Left renal pelvis (tissue), 4 donors: ENCODE measurements at regions not wholly inside any gene's neighbourhood (a gene's known extent, or its start where the extent isn't known, plus 50 kb on each side); places are given as distances from the start of the nearest gene placed in this dataset.
"Not testable (repeated sequence)": the region's sequence is repeated elsewhere in the genome, so short reads cannot be mapped to it uniquely, and the experiment has no call there.

Source experiments
- DNase-seq, 4 donors: peaks; one replicate each; pipeline ENCODE4 v3.0.0-alpha.2; 2013; ENCODE audit warnings: low read depth in 4 of 4, low spot score in 3 of 4

GRCh38 chr1:79264975-79265818 is 258.7 kb upstream of the ADGRL4 start:
- DNase-seq, result no peak

DNA sequence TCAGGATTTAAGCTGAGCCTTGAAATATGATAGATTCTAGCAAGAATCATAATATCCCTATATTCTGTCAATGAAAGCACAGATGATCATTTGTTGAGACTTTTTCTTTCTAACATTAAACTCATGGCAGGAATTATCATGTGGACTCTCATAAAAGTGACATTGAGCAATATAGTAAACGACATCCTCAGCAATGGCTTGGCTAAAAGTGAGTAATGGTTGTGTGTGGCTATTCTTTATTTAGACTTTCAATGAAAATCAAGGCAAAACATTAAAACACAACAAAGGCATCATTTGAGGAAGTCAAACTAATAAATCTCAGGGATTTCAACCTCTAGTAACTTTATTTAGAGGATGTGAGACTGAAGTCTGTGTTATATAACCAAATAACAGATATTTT is 257.8 kb upstream of the ADGRL4 start:
- no peak for DNase-seq

DNA sequence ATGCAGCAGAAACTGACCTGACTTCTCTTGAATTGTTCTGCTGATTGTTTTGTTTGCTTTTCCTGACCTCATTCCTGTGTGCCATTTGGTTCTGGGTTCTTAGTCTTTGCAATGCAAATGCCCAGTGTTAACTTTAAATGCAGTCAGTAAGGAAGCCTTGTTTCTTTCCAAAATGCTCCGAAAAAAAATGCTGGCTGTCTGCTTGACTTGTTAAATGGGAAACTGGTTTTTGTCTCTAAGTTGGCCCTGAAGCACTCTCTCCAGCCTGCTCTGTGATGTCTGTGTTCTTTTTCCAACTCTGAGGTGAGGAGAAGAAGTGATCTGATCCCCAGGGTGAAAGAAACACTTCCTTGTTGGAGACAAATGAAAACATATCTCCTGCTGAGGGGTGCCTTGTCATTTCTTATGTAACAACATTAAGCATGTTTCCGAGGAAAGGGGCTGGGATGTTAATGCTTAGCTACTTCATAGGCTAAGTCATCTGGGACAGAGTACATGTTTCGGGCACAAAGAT is 256.3 kb upstream of the ADGRL4 start:
- DNase-seq, result no peak

DNA sequence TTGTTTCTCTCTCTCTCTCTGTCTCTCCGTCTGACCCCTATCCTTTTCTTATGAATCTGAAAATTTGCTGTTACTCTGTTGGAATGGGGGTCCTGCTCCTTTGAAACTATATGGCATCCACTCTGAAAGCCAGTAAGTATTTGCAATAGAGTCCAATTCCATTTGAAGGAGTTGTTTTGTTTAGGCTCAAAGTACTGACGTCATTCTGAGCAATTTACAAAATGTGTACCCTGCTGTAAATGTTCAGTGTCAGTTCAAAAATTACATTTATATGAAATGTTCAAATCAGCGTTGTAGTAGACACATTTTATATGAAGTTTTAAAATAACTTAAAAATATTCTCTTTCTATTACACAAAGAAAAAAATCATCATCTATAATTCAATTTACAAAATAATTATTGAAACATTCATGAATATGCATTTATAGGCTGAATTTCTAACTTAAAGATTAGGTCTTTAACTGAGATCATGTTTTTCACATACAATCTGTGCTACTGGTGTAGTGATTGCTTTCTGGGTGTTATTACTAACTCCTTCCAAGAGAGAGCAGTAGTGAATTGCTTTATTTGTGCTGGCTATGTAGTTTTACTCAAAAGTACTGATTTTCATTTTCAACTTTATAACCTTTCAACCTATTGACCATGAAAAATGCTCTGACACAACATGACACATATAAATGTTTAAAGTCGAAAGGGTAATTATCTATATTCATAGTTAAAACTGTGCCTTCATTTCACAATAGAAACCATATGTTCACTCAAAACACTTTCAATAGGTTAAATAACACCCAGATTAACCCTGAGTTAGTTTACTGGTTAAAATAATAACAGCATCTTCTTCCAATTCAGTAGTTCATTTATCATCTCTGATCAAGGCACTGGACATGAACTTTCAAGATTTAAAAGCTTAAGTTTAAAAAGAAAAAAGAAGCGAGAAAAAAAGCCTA is 253.1 kb upstream of the ADGRL4 start:
- DNase-seq, result peak; percentile 18 to 31 (median 22)

- DNase-seq, result no peak
These were observed 248.9 kb upstream of the ADGRL4 start for GRCh38 chr1:79255421-79255820.

GRCh38 chr1:79252598-79252997 is 246.1 kb upstream of the ADGRL4 start:
- no peak for DNase-seq

- no peak for DNase-seq
These were observed 233.3 kb upstream of the ADGRL4 start for GRCh38 chr1:79239840-79240239.

DNA sequence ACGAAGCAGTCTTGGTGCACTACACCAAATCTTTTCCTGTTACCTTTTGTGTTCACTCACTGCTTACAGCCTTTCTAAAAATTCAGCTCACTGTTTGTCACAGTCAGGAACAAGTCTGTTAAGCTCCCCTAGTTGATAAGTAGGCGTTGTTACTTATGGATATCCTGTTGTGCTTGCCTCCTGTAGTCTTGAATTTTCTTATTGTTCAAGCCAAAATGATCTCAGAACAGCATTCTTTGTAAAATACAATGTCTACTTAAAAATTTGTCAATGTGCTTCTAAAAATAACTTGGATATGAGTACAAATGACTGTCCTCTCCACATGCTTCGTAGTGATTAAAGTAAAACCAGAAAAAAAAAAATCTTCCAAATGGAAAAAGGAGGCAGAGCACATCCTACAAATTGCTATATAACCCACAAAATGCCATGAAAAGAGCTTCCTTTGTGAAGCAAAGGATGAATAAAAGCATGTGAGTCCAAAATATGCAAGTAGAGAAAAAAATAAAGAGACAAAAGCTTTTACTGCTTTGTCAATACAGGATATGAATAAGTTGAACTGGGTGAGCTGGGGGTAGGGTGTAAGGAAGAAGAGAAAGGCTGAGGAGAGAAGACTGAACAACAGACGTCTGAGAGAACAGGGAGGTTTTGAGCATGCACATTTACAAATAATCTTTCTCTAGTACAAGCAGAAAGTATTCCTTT is 228.9 kb upstream of the ADGRL4 start:
- no peak for DNase-seq

GRCh38 chr1:79232818-79233217 is 226.3 kb upstream of the ADGRL4 start:
- no peak for DNase-seq

DNA sequence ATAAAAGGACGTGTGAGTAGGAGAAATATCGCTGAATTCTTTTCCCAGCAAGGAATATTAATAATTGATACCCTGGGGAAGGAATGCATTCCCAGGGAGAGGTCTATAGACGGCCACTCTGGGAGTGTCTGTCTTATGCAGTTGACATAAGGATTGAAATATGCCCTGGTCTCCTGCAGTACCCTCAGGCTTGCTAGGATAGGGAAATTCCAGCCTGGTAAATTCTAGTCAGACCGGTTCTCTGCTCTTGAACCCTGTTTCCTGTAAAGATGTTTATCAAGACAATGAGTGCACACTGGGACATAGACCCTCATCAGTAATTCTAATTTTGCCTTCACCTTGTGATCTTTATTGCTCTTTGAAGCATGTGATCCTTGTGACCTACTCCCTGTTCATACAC is 224.2 kb upstream of the ADGRL4 start:
- not testable (repeated sequence) for DNase-seq

DNA sequence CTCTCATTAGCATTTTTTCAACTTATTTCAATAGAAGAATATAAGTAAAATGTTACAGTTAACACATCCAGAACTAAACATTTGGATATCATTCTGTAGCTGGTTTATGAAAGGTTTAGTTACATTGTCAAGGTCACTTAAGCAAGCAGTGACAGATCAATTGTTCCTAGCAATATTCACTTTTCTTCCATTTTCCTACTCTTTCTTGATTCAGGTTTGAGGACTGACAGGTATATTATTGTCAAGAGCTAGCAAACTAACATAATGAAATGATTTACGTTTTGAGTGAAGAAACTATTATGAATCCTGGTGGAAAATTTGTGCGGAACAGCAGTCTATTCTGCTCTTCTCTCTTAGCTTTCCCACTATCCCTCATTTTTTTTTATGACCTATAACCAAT is 220.4 kb upstream of the ADGRL4 start:
- no peak for DNase-seq

DNA sequence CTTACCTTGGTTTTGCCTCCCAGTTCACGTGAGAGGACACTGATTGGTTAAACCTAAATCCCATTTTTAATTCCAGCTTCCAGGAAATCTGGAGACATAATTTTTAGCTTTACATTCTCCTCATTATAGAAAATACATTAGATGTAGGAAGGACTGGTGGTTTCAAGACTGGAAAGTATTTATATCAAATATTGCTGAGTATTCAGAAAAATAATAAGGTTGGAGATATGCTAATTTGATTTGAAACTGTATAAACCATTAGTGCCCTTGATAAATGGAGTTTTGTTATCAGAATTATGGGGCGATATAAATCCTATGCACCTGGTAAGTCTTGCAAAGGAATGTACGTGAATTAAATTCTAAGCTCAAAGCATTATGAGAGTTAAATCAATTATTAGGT is 218.0 kb upstream of the ADGRL4 start:
- no peak for DNase-seq

GRCh38 chr1:79220509-79220908 is 214.0 kb upstream of the ADGRL4 start:
- DNase-seq, result no peak

- DNase-seq, result no peak
These were observed 208.8 kb upstream of the ADGRL4 start for GRCh38 chr1:79215311-79215710.

- DNase-seq, result no peak
These were observed 201.3 kb upstream of the ADGRL4 start for GRCh38 chr1:79207786-79208185.

GRCh38 chr1:79207331-79207730 is 200.8 kb upstream of the ADGRL4 start:
- DNase-seq, result no peak

- DNase-seq, result no peak
These were observed 198.4 kb upstream of the ADGRL4 start for GRCh38 chr1:79204779-79205479.

- DNase-seq, result no peak
These were observed 192.3 kb upstream of the ADGRL4 start for GRCh38 chr1:79198832-79199231.

- DNase-seq, result no peak
These were observed 190.9 kb upstream of the ADGRL4 start for GRCh38 chr1:79197421-79197820.

DNA sequence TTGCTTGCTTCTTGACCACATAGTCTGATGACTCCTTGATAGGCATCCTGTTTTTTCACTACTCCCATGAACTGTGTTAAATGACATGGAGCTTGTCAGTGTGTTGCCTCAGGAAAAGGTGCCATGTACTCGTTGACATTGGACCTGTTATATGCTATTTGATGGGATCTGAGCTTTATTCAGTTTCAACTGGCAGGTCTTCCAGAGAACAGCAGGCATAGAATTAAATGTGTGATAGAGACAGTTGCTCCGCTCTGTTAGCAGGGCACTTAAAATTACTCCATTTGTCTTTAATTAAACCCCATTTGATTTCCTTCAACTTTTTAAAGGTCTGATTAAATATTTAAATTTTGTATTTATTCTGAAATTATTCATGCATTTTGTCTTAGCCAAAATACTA is 189.7 kb upstream of the ADGRL4 start:
- no peak for DNase-seq
